ENCODE measurements at regions not wholly inside any gene's neighbourhood (a gene's known extent, or its start where the extent isn't known, plus 50 kb on each side); places are given as distances from the start of the nearest gene placed in this dataset.

GRCh38 chr2:36296798-36297197 is 58.8 kb upstream of the CRIM1 start:
- no peak overlapping the region for H3K9ac ChIP-seq (ENCODE audit: low read length)
- no peaks in the 10 kb centered on the region for H3K36me3 Mint-ChIP-seq (ENCODE audit: low read depth, unreplicated experiment)

GRCh38 chr2:36294316-36294721 is 61.3 kb upstream of the CRIM1 start:
- Histone ChIP-seq H3K4me1 (ENCODE audit: insufficient read depth, low read length) (no peaks in the 10 kb centered on the region), H3K27me3 (ENCODE audit: insufficient read depth, low read length) (no peaks in the 10 kb centered on the region), H3K4me3 (ENCODE audit: insufficient read depth, low read depth, low read length) (no peak overlapping the region), H4K20me1 (ENCODE audit: insufficient read depth, low read length) (no peaks in the 10 kb centered on the region), H3K36me3 (ENCODE audit: insufficient read depth, low read length) (no peaks in the 10 kb centered on the region), H3K79me2 (ENCODE audit: insufficient read depth, low read length) (no peaks in the 10 kb centered on the region), H3K9ac (ENCODE audit: low read length) (no peak overlapping the region), H3K4me2 (ENCODE audit: low read length) (no peak overlapping the region), H3K27ac (ENCODE audit: low read depth, low read length) (no peak overlapping the region), H2AFZ (ENCODE audit: low read depth, low read length) (no peak overlapping the region), H3K9me3 (ENCODE audit: insufficient read depth, low read depth, low read length) (no peaks in the 10 kb centered on the region)
- Mint-ChIP-seq H3K9me3 (ENCODE audit: unreplicated experiment) (no peaks in the 10 kb centered on the region), H3K36me3 (ENCODE audit: low read depth, unreplicated experiment) (no peaks in the 10 kb centered on the region), H3K4me3 (ENCODE audit: unreplicated experiment) (no peak overlapping the region), H3K4me1 (ENCODE audit: low read depth, unreplicated experiment) (no peaks in the 10 kb centered on the region), H3K27me3 (ENCODE audit: low read depth, unreplicated experiment) (peaks cover 3% of the 10 kb centered on the region), H3K27ac (ENCODE audit: unreplicated experiment) (no peak overlapping the region)
- DNase-seq (ENCODE audit: low read depth) (peak; percentile 38), FAIRE-seq (no peak)
- TF ChIP-seq EZH2 (IDR thresholded peaks at IDR 0.05; ENCODE audit: insufficient read depth, low read length) = no peak
- no peak for TF ChIP-seq CTCF (IDR thresholded peaks at IDR 0.05; ENCODE audit: insufficient read depth, low read depth, low read length)

More at GRCh38 chr2:36296798-36297197, 58.8 kb upstream of the CRIM1 start:
- no peaks in the 10 kb centered on the region for H3K4me1 Mint-ChIP-seq (ENCODE audit: low read depth, unreplicated experiment)
- peaks cover 1% of the 10 kb centered on the region for H3K9me3 Mint-ChIP-seq (ENCODE audit: unreplicated experiment)
- no peak overlapping the region for H3K4me3 ChIP-seq (ENCODE audit: insufficient read depth, low read depth, low read length)
- no peaks in the 10 kb centered on the region for H4K20me1 ChIP-seq (ENCODE audit: insufficient read depth, low read length)
- H3K4me2 ChIP-seq (ENCODE audit: low read length) = no peak overlapping the region
- no peaks in the 10 kb centered on the region for H3K4me1 ChIP-seq (ENCODE audit: insufficient read depth, low read length)
- DNase-seq (ENCODE audit: low read depth) (no peak), FAIRE-seq (no peak)
- H3K36me3 ChIP-seq (ENCODE audit: insufficient read depth, low read length) = no peaks in the 10 kb centered on the region
- TF ChIP-seq CTCF (IDR thresholded peaks at IDR 0.05; ENCODE audit: insufficient read depth, low read depth, low read length) (no peak), EZH2 (IDR thresholded peaks at IDR 0.05; ENCODE audit: insufficient read depth, low read length) (no peak)
- H3K27ac ChIP-seq (ENCODE audit: low read depth, low read length) = no peak overlapping the region
- H3K79me2 ChIP-seq (ENCODE audit: insufficient read depth, low read length) = no peaks in the 10 kb centered on the region
- no peak overlapping the region for H3K27ac Mint-ChIP-seq (ENCODE audit: unreplicated experiment)
- H3K4me3 Mint-ChIP-seq (ENCODE audit: unreplicated experiment) = no peak overlapping the region
- H2AFZ ChIP-seq (ENCODE audit: low read depth, low read length) = no peak overlapping the region
- peaks cover 3% of the 10 kb centered on the region for H3K27me3 Mint-ChIP-seq (ENCODE audit: low read depth, unreplicated experiment)
- no peaks in the 10 kb centered on the region for H3K27me3 ChIP-seq (ENCODE audit: insufficient read depth, low read length)
- no peaks in the 10 kb centered on the region for H3K9me3 ChIP-seq (ENCODE audit: insufficient read depth, low read depth, low read length)

GRCh38 chr2:36290306-36290856 is 65.2 kb upstream of the CRIM1 start:
- Histone ChIP-seq H3K79me2 (ENCODE audit: insufficient read depth, low read length) (no peaks in the 10 kb centered on the region), H2AFZ (ENCODE audit: low read depth, low read length) (no peak overlapping the region), H3K36me3 (ENCODE audit: insufficient read depth, low read length) (no peaks in the 10 kb centered on the region), H3K27ac (ENCODE audit: low read depth, low read length) (no peak overlapping the region), H3K4me3 (ENCODE audit: insufficient read depth, low read depth, low read length) (no peak overlapping the region), H3K4me1 (ENCODE audit: insufficient read depth, low read length) (no peaks in the 10 kb centered on the region), H3K9me3 (ENCODE audit: insufficient read depth, low read depth, low read length) (no peaks in the 10 kb centered on the region), H3K27me3 (ENCODE audit: insufficient read depth, low read length) (no peaks in the 10 kb centered on the region), H4K20me1 (ENCODE audit: insufficient read depth, low read length) (no peaks in the 10 kb centered on the region), H3K4me2 (ENCODE audit: low read length) (no peak overlapping the region), H3K9ac (ENCODE audit: low read length) (no peak overlapping the region)
- Mint-ChIP-seq H3K4me1 (ENCODE audit: low read depth, unreplicated experiment) (peaks cover 8% of the 10 kb centered on the region), H3K27me3 (ENCODE audit: low read depth, unreplicated experiment) (no peaks in the 10 kb centered on the region), H3K27ac (ENCODE audit: unreplicated experiment) (no peak overlapping the region), H3K36me3 (ENCODE audit: low read depth, unreplicated experiment) (no peaks in the 10 kb centered on the region), H3K4me3 (ENCODE audit: unreplicated experiment) (no peak overlapping the region), H3K9me3 (ENCODE audit: unreplicated experiment) (no peaks in the 10 kb centered on the region)
- DNase-seq (ENCODE audit: low read depth) = peak; percentile 72
- no peak for TF ChIP-seq CTCF (IDR thresholded peaks at IDR 0.05; ENCODE audit: insufficient read depth, low read depth, low read length)
- no peak for TF ChIP-seq EZH2 (IDR thresholded peaks at IDR 0.05; ENCODE audit: insufficient read depth, low read length)
- peak; percentile 32 for FAIRE-seq
